CMK (cell line): ENCODE measurements at regions not wholly inside any gene's neighbourhood (a gene's known extent, or its start where the extent isn't known, plus 50 kb on each side); places are given as distances from the start of the nearest gene placed in this dataset.
"Not testable (repeated sequence)": the region's sequence is repeated elsewhere in the genome, so short reads cannot be mapped to it uniquely, and the experiment has no call there.

Source experiments
- DNase-seq: peaks from one replicate; pipeline ENCODE4 v3.0.0-alpha.2; 2010; ENCODE audit warnings: low read depth

GRCh38 chr5:2894316-2894715 lies 142.8 kb upstream of the IRX2 start:
- DNase-seq = no peak

GRCh38 chr5:2892466-2893000 lies 141.1 kb upstream of the IRX2 start:
- DNase-seq = no peak

GRCh38 chr5:2891781-2892180 lies 140.3 kb upstream of the IRX2 start:
- DNase-seq = no peak

DNA sequence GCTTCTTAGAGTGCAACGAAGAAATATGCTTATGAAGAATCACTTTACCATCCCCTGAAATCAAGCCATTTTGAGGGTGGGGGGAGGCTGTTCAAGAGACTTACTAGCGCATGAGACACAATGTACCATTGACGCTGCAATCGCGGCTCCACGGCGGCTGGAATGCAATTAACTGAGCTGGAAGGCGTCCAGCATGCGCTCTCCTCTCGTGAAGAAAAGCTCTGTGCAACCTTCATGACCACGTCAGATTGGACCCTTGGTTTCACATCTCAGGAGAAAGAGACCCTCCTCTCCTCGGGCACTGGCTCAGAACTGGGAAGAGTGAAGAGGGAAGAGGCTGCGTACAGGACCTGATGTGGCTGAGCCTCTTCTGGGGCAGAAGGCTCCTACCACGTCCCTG lies 138.5 kb upstream of the IRX2 start:
- no peak for DNase-seq

DNA sequence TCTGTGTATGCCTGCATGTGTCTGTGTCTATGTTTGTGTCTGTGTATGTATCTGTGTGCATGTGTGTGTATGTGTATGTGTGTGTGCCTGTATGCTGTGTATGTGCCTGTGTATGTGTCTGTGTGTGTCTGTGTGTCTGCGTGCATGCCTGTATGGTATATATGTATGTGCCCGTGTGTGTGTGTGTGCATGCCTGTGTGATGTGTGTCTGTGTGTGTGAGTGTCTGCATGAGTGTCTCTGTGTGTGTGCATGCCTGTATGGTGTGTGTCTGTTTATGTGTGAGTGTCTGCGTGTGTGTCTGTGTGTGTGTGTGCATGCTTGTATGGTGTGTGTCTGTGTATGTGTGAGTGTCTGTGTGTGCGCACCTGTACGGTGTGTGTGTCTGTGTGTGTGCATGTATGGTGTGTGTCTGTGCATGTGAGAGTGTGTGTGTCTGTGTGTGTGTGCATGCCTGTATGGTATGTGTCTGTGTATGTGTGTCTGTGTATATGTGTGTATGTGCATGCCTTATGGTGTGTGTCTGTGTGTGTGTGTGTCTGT lies 137.1 kb upstream of the IRX2 start:
- DNase-seq = no peak

DNA sequence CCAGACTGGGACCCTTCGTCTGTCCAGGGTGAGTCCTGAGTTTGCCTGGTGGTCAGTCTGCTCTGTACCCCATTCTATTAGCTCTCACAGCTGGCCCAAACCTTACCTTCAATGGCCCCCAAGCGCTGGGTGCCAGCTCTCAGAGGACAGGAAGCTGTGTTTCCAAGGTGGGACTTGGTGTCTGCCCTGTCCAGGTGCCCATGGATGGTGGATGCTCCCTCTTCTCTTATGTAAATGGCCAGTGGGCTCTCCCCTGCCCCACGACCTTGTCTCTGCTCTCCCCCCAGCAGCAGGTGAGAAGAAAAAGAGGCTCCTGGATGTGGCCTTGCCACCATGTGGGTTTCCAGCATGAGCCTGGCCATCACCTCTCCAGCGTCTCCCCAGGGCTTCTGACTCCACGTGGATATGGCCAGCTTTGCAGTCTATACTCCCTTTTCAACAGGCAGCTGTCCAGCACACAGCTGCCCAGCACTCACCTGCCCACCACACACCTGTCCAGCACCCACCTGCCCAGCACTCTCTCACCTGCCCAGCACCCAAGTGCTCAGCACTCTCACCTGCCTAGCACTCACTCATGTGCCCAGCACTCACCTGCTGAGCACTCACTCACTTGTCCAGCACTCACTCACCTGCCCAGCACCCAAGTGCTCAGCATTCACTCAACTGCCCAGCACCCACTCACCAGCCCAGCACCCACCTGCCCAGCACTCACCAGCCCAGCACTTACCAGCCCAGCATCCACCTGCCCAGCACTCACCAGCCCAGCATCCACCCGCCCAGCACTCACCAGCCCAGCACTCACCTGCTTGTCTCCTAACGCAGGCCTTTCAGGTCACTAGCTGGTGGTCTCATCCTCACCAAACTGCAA lies 136.2 kb upstream of the IRX2 start:
- DNase-seq = no peak

DNA sequence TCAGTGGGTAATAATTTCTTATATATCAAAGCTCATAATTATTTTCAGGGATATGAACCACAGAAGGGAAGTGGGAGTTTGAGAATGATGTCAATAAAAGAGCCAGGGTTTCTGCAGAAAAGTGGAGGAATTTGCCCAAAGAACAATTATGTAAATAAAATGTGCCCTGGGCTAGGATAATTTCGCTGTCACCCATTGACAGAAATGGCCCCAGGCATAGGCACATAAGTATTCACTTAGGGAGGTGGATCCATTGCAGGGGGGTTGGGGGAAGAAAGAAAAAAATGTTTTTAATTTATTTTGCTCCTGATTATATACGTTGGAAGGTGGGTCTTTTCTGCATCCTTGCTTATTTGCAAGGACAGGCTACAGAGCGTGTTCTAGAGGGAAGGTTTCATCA lies 135.1 kb upstream of the IRX2 start:
- DNase-seq = no peak

- no peak for DNase-seq
Observed at GRCh38 chr5:2883771-2884170, 132.3 kb upstream of the IRX2 start.

DNA sequence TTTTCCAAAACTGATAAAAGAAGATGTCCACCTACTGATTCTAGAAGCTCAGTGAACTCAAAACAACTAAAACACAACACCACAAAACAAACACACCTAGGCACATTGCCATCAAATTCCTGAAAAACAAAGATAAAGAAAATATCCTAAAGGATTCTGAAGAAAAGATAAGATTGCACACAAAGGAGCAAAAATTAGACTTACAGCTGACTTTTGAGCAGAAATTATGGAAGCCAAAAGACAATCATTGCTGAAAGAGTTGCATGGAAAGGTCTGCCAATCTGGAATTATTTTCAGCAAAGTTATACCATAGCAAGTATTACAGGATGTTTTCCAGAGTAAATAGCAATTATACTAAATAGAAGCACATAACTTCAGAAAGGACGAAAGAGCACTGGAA lies 128.2 kb upstream of the IRX2 start:
- DNase-seq = no peak

DNA sequence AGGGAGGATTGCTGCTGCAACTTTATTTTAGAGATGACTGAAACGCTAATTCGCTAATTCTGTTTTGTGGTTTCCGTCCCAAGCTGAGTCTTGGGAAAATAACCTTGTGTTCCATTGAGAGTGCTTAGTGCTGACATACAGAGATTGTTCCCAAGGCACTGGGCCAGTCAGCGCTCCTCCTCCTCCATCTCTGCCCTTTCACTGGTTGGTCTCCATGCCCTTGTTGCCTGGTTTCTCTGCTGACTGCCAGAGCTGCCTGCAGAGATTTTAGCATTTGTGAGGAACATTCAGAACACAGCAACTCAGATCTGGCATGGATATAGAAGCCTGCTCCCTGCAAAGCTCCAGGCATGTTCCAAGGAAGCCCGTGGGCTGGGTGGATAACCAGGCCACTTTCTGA lies 126.0 kb upstream of the IRX2 start:
- no peak for DNase-seq

GRCh38 chr5:2876183-2876582 lies 124.7 kb upstream of the IRX2 start:
- DNase-seq = no peak

GRCh38 chr5:2874099-2874498 lies 122.6 kb upstream of the IRX2 start:
- no peak for DNase-seq

- no peak for DNase-seq
Observed at GRCh38 chr5:2872676-2873075, 121.2 kb upstream of the IRX2 start.

DNA sequence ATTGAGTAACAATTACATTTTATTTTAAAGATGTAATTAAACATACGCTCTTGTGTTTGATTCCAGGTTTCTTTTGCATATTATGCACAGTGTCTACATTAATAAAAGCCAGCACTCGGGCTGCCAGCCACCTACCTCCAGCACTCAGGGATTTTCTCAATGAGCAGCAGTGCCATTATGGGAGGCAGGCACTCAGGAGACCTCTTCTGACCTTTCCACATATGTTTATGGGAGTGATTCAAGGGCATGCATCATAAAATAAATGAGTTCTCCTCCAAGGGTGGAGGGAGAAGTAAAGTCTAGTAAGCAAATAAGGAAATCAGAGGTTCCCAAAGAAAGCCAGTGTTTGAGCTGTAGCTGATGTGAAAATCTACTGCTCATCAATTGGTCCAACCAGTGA lies 119.8 kb upstream of the IRX2 start:
- DNase-seq = no peak

GRCh38 chr5:2869471-2869870 lies 118.0 kb upstream of the IRX2 start:
- DNase-seq = no peak

- no peak for DNase-seq
Observed at GRCh38 chr5:2867373-2867933, 116.0 kb upstream of the IRX2 start.

- DNase-seq = no peak
Observed at GRCh38 chr5:2866662-2867372, 115.3 kb upstream of the IRX2 start.

DNA sequence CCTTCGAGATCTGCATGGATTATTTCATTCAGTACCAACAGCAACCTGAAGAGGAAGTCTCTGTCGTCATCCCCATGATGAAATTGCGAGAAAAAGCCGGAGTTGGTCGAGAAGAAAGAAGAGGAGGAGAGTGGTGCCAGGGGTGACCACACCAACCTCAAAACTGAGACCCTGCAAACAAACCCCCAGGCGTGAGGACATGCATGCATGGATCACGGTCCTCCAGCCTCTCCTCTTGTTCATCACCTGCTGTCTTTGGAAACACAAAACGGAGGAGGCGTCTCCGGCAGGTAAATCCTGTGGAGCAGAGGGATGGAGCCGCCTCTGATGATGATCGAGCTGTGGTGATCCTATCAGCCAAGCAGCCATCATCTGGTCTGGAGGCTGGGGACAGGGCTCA lies 114.4 kb upstream of the IRX2 start:
- no peak for DNase-seq

- no peak for DNase-seq
Observed at GRCh38 chr5:2864515-2865105, 113.1 kb upstream of the IRX2 start.

DNA sequence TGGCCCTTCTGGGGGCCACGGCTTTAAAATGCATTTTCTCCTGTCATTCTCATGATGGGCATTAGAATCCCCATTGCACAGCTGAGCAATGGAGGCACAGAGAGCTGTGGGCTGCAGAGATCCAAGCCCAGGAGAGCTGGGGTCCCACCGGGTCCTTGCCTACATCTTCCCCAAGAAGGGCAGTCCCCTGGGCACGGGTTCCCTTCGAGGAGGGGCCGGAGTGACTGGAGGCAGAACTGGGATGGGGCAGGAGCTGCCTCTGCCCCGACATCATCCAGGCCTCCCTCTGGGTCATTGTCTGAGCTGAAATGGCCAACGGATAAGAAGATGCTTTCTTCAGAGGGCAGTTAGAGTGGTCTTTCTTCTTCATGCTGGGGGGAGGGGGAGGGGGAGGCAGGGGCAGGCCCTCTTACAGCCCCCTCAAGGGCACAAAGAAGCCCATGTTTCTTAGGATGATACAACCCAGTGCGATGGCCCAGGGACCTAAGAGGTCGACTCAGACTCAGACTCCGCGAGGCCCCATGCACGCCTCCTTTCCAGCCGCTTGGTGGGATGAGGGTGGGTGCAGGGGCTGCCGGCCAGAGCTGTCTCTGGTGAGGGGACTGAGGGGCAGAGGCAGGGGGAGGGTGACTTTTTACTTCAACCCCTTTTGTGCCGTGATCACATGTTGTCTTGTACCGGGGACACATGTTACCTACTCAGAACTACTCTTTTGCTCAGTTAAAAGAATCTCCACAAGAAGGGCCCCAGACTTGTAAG lies 112.4 kb upstream of the IRX2 start:
- no peak for DNase-seq

GRCh38 chr5:2863133-2863532 lies 111.7 kb upstream of the IRX2 start:
- no peak for DNase-seq

DNA sequence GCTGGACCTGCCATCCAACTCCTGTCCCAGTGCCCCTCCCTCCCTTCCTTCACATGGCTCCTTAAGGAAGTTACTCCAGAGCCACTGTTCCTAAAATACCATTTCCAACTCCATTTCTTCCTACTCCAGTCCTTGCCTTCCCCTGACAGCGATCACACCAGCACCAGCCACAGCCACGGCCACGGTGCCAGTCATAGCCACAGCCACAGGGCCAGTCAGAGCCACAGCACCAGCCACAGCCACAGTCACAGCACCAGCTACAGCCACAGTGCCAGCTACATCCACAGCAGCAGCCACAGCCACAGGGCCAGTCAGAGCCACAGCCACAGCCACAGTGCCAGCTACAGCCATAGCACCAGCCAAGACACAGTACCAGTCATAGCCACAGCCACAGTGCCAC lies 110.7 kb upstream of the IRX2 start:
- DNase-seq = not testable (repeated sequence)
